ENCODE measurements at regions not wholly inside any gene's neighbourhood (a gene's known extent, or its start where the extent isn't known, plus 50 kb on each side); places are given as distances from the start of the nearest gene placed in this dataset.
"Not testable (repeated sequence)": the region's sequence is repeated elsewhere in the genome, so short reads cannot be mapped to it uniquely, and the experiment has no call there.

GRCh38 chr6:141780296-141780695 is 352.4 kb upstream of the GJE1 start:
- no peak for DNase-seq (ENCODE audit: low read depth)

- no peak for DNase-seq (ENCODE audit: low read depth)
Measured at GRCh38 chr6:141764388-141764787, 368.3 kb upstream of the GJE1 start.

- DNase-seq (ENCODE audit: low read depth): no peak
Measured at GRCh38 chr6:141758430-141758829, 374.3 kb upstream of the GJE1 start.

- no peak for DNase-seq (ENCODE audit: low read depth)
Measured at GRCh38 chr6:141753180-141753579, 379.5 kb upstream of the GJE1 start.

GRCh38 chr6:141752677-141753076 is 380.0 kb upstream of the GJE1 start:
- no peak for DNase-seq (ENCODE audit: low read depth)

GRCh38 chr6:141746324-141746723 is 386.4 kb upstream of the GJE1 start:
- DNase-seq (ENCODE audit: low read depth): not testable (repeated sequence)

GRCh38 chr6:141744971-141745370 is 387.8 kb upstream of the GJE1 start:
- DNase-seq (ENCODE audit: low read depth): peak; percentile 10

GRCh38 chr6:141744194-141744925 is 388.4 kb upstream of the GJE1 start:
- peak; percentile 29 for DNase-seq (ENCODE audit: low read depth)

- no peak for DNase-seq (ENCODE audit: low read depth)
Measured at GRCh38 chr6:141736104-141736503, 396.6 kb upstream of the GJE1 start.

GRCh38 chr6:141735126-141735525 is 397.6 kb upstream of the GJE1 start:
- no peak for DNase-seq (ENCODE audit: low read depth)

- DNase-seq (ENCODE audit: low read depth): no peak
Measured at GRCh38 chr6:141734071-141734840, 398.5 kb upstream of the GJE1 start.

- DNase-seq (ENCODE audit: low read depth): no peak
Measured at GRCh38 chr6:141729146-141729545, 403.6 kb upstream of the GJE1 start.

- peak; percentile 2 for DNase-seq (ENCODE audit: low read depth)
Measured at GRCh38 chr6:141728330-141728729, 404.4 kb upstream of the GJE1 start.

GRCh38 chr6:141726248-141726647 is 406.5 kb upstream of the GJE1 start:
- peak; percentile 4 for DNase-seq (ENCODE audit: low read depth)

- DNase-seq (ENCODE audit: low read depth): no peak
Measured at GRCh38 chr6:141724731-141725130, 408.0 kb upstream of the GJE1 start.

- DNase-seq (ENCODE audit: low read depth): no peak
Measured at GRCh38 chr6:141719476-141719875, 413.2 kb upstream of the GJE1 start.

GRCh38 chr6:141705431-141705830 is 427.3 kb upstream of the GJE1 start:
- no peak for DNase-seq (ENCODE audit: low read depth)

- DNase-seq (ENCODE audit: low read depth): no peak
Measured at GRCh38 chr6:141704151-141704550, 428.6 kb upstream of the GJE1 start.

GRCh38 chr6:141701732-141702131 is 431.0 kb upstream of the GJE1 start:
- DNase-seq (ENCODE audit: low read depth): no peak

- DNase-seq (ENCODE audit: low read depth): no peak
Measured at GRCh38 chr6:141700819-141701218, 431.9 kb upstream of the GJE1 start.

- no peak for DNase-seq (ENCODE audit: low read depth)
Measured at GRCh38 chr6:141688916-141689315, 443.8 kb upstream of the GJE1 start.

- no peak for DNase-seq (ENCODE audit: low read depth)
Measured at GRCh38 chr6:141685416-141685815, 447.3 kb upstream of the GJE1 start.

- DNase-seq (ENCODE audit: low read depth): no peak
Measured at GRCh38 chr6:141682391-141682790, 450.3 kb upstream of the GJE1 start.

All from RPMI7951 (cell line).